ENCODE measurements at regions not wholly inside any gene's neighbourhood (a gene's known extent, or its start where the extent isn't known, plus 50 kb on each side); places are given as distances from the start of the nearest gene placed in this dataset.

DNA sequence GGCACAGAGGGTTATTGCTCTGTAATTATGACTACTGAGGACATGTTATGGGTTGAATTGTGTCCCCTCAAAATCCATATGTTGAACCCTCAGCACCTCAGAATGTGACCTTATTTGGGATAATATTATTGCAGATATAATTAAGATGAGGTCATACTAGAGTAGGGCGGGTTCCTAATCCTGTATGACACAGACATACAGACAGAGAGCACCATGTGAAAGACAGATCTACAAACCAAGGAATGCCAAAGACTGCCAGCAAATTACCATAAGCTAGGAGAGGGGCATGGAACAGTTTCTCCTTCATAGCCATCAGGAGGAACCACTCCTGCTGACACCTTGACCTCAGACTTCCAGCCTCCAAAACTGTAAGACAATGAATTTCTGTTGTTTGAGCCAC is 115.2 kb upstream of the OTUD4 start:
- TF ChIP-seq, protein P1, sequence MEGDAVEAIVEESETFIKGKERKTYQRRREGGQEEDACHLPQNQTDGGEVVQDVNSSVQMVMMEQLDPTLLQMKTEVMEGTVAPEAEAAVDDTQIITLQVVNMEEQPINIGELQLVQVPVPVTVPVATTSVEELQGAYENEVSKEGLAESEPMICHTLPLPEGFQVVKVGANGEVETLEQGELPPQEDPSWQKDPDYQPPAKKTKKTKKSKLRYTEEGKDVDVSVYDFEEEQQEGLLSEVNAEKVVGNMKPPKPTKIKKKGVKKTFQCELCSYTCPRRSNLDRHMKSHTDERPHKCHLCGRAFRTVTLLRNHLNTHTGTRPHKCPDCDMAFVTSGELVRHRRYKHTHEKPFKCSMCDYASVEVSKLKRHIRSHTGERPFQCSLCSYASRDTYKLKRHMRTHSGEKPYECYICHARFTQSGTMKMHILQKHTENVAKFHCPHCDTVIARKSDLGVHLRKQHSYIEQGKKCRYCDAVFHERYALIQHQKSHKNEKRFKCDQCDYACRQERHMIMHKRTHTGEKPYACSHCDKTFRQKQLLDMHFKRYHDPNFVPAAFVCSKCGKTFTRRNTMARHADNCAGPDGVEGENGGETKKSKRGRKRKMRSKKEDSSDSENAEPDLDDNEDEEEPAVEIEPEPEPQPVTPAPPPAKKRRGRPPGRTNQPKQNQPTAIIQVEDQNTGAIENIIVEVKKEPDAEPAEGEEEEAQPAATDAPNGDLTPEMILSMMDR (IDR thresholded peaks at IDR 0.05; ENCODE audit: low read depth, low read length) = no peak
- CTCF ChIA-PET = no interaction called here

DNA sequence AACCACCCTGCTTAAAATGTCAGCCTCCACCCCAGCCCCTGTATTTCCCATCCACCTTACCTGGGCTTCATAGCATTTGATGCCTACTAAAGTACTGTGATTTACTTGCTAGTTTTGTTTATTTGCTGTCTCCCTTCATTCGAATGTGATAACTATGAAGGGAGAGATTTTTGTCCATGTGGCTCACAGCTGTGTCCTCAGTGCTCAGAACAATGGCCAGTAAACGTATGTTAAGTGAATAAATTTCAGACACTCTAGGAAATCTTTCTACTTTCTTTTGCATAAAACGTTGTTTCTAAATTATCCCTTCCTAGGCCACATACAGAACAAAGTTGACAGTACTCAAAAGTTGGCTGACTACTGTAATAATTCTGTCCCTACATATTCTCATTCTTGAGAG is 114.7 kb upstream of the OTUD4 start:
- H3K27ac ChIP-seq (ENCODE audit: low read depth, low read length) = no peak overlapping the region
- ChIA-PET POLR2A (no interaction called here), CTCF (no interaction called here)
- H3K4me3 ChIP-seq (ENCODE audit: low read depth, low read length) = no peak overlapping the region
- no peaks in the 10 kb centered on the region for H3K27me3 ChIP-seq (ENCODE audit: control insufficient read depth, insufficient read depth, low read length)
- H3K9me3 ChIP-seq (ENCODE audit: control insufficient read depth, insufficient read depth, low read length) = no peaks in the 10 kb centered on the region
- DNase-seq (ENCODE audit: low read depth, low spot score) = no peak
- TF ChIP-seq, protein P1 (IDR thresholded peaks at IDR 0.05; ENCODE audit: low read depth, low read length) = no peak

More for the DNA sequence above, 115.2 kb upstream of the OTUD4 start:
- Histone ChIP-seq H3K27ac (ENCODE audit: low read depth, low read length) (no peak overlapping the region), H3K9me3 (ENCODE audit: control insufficient read depth, insufficient read depth, low read length) (no peaks in the 10 kb centered on the region), H3K4me3 (ENCODE audit: low read depth, low read length) (no peak overlapping the region), H3K27me3 (ENCODE audit: control insufficient read depth, insufficient read depth, low read length) (no peaks in the 10 kb centered on the region)
- POLR2A ChIA-PET = no interaction called here
- DNase-seq (ENCODE audit: low read depth, low spot score) = no peak

DNA sequence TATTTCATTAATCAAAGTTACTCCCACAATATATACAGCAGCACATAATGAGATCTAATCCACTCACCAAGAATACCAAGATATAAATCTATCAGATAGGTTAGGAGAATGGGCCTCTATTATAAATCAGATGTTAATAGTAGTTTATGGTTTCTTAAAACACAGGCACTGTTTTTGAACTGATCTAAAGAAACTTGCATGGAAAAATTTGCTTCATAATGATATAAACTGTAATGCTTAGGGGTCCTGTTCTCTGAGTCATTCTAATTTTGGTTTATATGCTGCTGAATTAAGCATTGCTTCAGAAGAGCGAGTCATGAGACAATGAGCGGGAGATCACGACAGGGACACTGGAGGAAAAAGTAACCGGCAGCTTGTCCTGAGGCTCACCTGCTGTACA is 113.3 kb upstream of the OTUD4 start:
- POLR2A ChIA-PET = no interaction called here
- CTCF ChIA-PET = interaction anchor here (0.6 to 0.9 kb wide), 3 partner anchors 11 to 323 kb away, joined by 3 read pairs; no protein-coding TSS in a partner anchor
- Histone ChIP-seq H3K27me3 (ENCODE audit: control insufficient read depth, insufficient read depth, low read length) (no peaks in the 10 kb centered on the region), H3K9me3 (ENCODE audit: control insufficient read depth, insufficient read depth, low read length) (no peaks in the 10 kb centered on the region), H3K27ac (ENCODE audit: low read depth, low read length) (no peak overlapping the region), H3K4me3 (ENCODE audit: low read depth, low read length) (no peak overlapping the region)
- no peak for DNase-seq (ENCODE audit: low read depth, low spot score)
- TF ChIP-seq, protein P1 (IDR thresholded peaks at IDR 0.05; ENCODE audit: low read depth, low read length) = no peak

DNA sequence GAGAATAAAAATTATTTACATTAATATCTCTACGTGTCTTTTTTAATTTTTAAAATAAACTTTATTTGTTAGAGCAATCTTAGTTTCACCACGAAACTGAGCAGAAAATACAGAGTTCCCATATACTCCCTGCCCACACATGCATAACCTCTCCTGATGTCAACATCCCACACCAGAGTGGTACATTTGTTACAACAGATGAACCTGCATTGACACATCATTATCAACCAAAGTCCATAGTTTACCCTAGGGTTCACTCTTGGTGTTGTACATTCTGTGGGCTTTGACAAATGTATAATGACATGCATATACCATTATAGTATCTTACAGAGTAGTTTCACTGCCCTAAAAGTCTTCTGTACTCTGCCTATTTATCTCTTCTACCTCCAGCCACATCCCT is 110.6 kb upstream of the OTUD4 start:
- POLR2A ChIA-PET = no interaction called here

DNA sequence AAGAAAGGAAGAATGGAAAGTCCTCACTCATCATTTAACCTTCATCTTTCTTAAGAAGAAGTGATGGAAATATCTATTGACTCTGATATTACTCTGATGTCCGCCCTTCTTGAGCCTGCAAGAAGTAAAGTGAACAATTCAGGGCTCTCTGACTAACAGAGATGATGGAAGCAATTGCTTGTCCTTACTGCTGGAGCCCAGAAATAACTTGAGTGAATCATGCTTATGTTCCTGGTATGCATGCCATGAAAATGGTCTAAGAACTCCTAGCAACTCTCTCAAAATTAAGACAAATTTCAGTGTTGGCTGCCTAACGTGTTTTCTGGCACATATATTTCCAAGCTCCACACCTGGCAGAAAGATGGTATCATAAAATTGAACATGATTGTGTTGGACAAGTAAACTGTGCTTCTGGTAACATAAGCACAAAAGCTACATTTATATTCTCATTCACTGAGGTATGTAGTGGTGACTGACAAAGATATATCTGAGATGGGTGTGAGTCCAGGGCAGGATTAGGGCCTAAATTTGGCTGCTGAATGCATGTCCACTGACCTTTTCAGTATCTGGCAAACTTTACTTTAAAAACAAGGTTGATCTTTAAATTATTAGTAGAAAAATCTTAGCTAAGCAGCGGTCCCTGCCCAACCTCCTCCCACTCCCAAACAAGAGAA is 109.2 kb upstream of the OTUD4 start:
- TF ChIP-seq, protein P1 (IDR thresholded peaks at IDR 0.05; ENCODE audit: low read depth, low read length) = no peak
- ChIA-PET POLR2A (no interaction called here), CTCF (interaction anchor here (1.3 kb wide), 1 partner anchor 56 kb away, joined by 4 read pairs; no protein-coding TSS in a partner anchor)
- Histone ChIP-seq H3K9me3 (ENCODE audit: control insufficient read depth, insufficient read depth, low read length) (no peaks in the 10 kb centered on the region), H3K4me3 (ENCODE audit: low read depth, low read length) (no peak overlapping the region), H3K27ac (ENCODE audit: low read depth, low read length) (no peak overlapping the region), H3K27me3 (ENCODE audit: control insufficient read depth, insufficient read depth, low read length) (no peaks in the 10 kb centered on the region)
- DNase-seq (ENCODE audit: low read depth, low spot score) = no peak

More for the DNA sequence above, 110.6 kb upstream of the OTUD4 start:
- Histone ChIP-seq H3K27me3 (ENCODE audit: control insufficient read depth, insufficient read depth, low read length) (no peaks in the 10 kb centered on the region), H3K27ac (ENCODE audit: low read depth, low read length) (no peak overlapping the region), H3K9me3 (ENCODE audit: control insufficient read depth, insufficient read depth, low read length) (no peaks in the 10 kb centered on the region), H3K4me3 (ENCODE audit: low read depth, low read length) (no peak overlapping the region)
- no peak for DNase-seq (ENCODE audit: low read depth, low spot score)
- TF ChIP-seq, protein P1 (IDR thresholded peaks at IDR 0.05; ENCODE audit: low read depth, low read length) = no peak
- CTCF ChIA-PET = no interaction called here
